Parathyroid adenoma (tissue), 2 donors: ENCODE measurements at regions not wholly inside any gene's neighbourhood (a gene's known extent, or its start where the extent isn't known, plus 50 kb on each side); places are given as distances from the start of the nearest gene placed in this dataset.

Experiments used
- H2AFZ ChIP-seq: fragments of 300-600 bp; sonication (generic); one replicate; pipeline ENCODE4 v1.7.0; 2017; ENCODE audit warnings: antibody characterized with exemption, mild to moderate bottlenecking
- H3K27ac ChIP-seq: fragments of 300-600 bp; sonication (generic); one replicate; pipeline ENCODE4 v1.7.0; 2017
- H3K27me3 ChIP-seq: fragments of 300-600 bp; sonication (generic); one replicate; pipeline ENCODE4 v1.7.0; 2017; ENCODE audit warnings: low read length; ENCODE audit not compliant: control insufficient read depth, insufficient read depth
- H3K36me3 ChIP-seq: fragments of 300-600 bp; sonication (generic); one replicate; pipeline ENCODE4 v1.7.0; 2017; ENCODE audit warnings: low read length; ENCODE audit not compliant: control insufficient read depth, insufficient read depth
- H3K4me1 ChIP-seq: fragments of 300-600 bp; sonication (generic); one replicate; pipeline ENCODE4 v1.7.0; 2017; ENCODE audit warnings: control low read depth
- H3K4me2 ChIP-seq: fragments of 300-600 bp; sonication (generic); one replicate; pipeline ENCODE4 v1.7.0; 2017; ENCODE audit warnings: low read length
- H3K4me3 ChIP-seq: fragments of 300-600 bp; sonication (generic); one replicate; pipeline ENCODE4 v1.7.0; 2017; ENCODE audit warnings: low read depth, low read length
- H3K79me2 ChIP-seq: fragments of 300-600 bp; sonication (generic); one replicate; pipeline ENCODE4 v1.7.0; 2017; ENCODE audit warnings: control low read depth
- H3K9ac ChIP-seq: fragments of 300-600 bp; sonication (generic); one replicate; pipeline ENCODE4 v1.7.0; 2017; ENCODE audit warnings: mild to moderate bottlenecking
- H3K9me3 ChIP-seq: fragments of 300-600 bp; sonication (generic); one replicate; pipeline ENCODE4 v1.7.0; 2017; ENCODE audit warnings: low read length; ENCODE audit not compliant: control insufficient read depth
- CTCF ChIP-seq: fragments of 300-600 bp; sonication (generic); IDR thresholded peaks from one replicate; pipeline ENCODE4 v1.7.0; 2017; ENCODE audit warnings: antibody characterized with exemption, mild to moderate bottlenecking
- donor health status: primary hyperparathyroidism.

GRCh38 chrX:38919202-38919601 is 117.9 kb downstream of the MID1IP1 start:
- H3K9me3 ChIP-seq, result no peaks in the 10 kb centered on the region
- H3K27me3 ChIP-seq, result no peaks in the 10 kb centered on the region
- no peak overlapping the region for H2AFZ ChIP-seq
- H3K4me3 ChIP-seq, result no peak overlapping the region
- no peaks in the 10 kb centered on the region for H3K4me1 ChIP-seq
- no peak overlapping the region for H3K4me2 ChIP-seq
- no peak overlapping the region for H3K9ac ChIP-seq
- no peak overlapping the region for H3K27ac ChIP-seq
- H3K36me3 ChIP-seq, result no peaks in the 10 kb centered on the region
- no peaks in the 10 kb centered on the region for H3K79me2 ChIP-seq
- no peak for TF ChIP-seq CTCF

- Histone ChIP-seq H3K27me3 (no peaks in the 10 kb centered on the region), H3K9ac (no peak overlapping the region), H3K4me1 (no peaks in the 10 kb centered on the region), H3K4me3 (no peak overlapping the region), H3K79me2 (no peaks in the 10 kb centered on the region), H2AFZ (no peak overlapping the region), H3K4me2 (no peak overlapping the region), H3K27ac (no peak overlapping the region), H3K9me3 (no peaks in the 10 kb centered on the region), H3K36me3 (no peaks in the 10 kb centered on the region)
- no peak for TF ChIP-seq CTCF
These were observed 118.7 kb downstream of the MID1IP1 start for GRCh38 chrX:38919853-38920528.

GRCh38 chrX:38923451-38923969 is 122.3 kb downstream of the MID1IP1 start:
- Histone ChIP-seq H3K27ac (no peak overlapping the region), H3K4me1 (no peaks in the 10 kb centered on the region), H3K9ac (no peak overlapping the region), H3K36me3 (no peaks in the 10 kb centered on the region), H3K4me3 (no peak overlapping the region), H3K4me2 (no peak overlapping the region), H3K79me2 (no peaks in the 10 kb centered on the region), H3K9me3 (no peaks in the 10 kb centered on the region), H2AFZ (no peak overlapping the region), H3K27me3 (no peaks in the 10 kb centered on the region)
- TF ChIP-seq CTCF, result no peak

GRCh38 chrX:38927592-38927991 is 126.3 kb downstream of the MID1IP1 start:
- no peaks in the 10 kb centered on the region for H3K9me3 ChIP-seq
- no peak overlapping the region for H2AFZ ChIP-seq
- TF ChIP-seq CTCF, result no peak
- H3K79me2 ChIP-seq, result no peaks in the 10 kb centered on the region
- H3K4me2 ChIP-seq, result no peak overlapping the region
- H3K9ac ChIP-seq, result no peak overlapping the region
- H3K4me3 ChIP-seq, result no peak overlapping the region
- H3K27ac ChIP-seq, result no peak overlapping the region
- H3K27me3 ChIP-seq, result no peaks in the 10 kb centered on the region
- H3K36me3 ChIP-seq, result no peaks in the 10 kb centered on the region
- no peaks in the 10 kb centered on the region for H3K4me1 ChIP-seq

GRCh38 chrX:38929966-38930421 is 128.7 kb downstream of the MID1IP1 start:
- H3K4me2 ChIP-seq, result no peak overlapping the region
- H3K27me3 ChIP-seq, result no peaks in the 10 kb centered on the region
- no peaks in the 10 kb centered on the region for H3K79me2 ChIP-seq
- no peak overlapping the region for H2AFZ ChIP-seq
- H3K36me3 ChIP-seq, result no peaks in the 10 kb centered on the region
- no peak overlapping the region for H3K4me3 ChIP-seq
- no peak overlapping the region for H3K27ac ChIP-seq
- H3K9me3 ChIP-seq, result no peaks in the 10 kb centered on the region
- TF ChIP-seq CTCF, result no peak
- H3K4me1 ChIP-seq, result no peaks in the 10 kb centered on the region
- H3K9ac ChIP-seq, result no peak overlapping the region
